SH-SY5Y (cell line): ENCODE measurements at regions not wholly inside any gene's neighbourhood (a gene's known extent, or its start where the extent isn't known, plus 50 kb on each side); places are given as distances from the start of the nearest gene placed in this dataset.

Experiments used
- GATA2 ChIP-seq: IDR thresholded peaks from 2 replicates; pipeline ENCODE4 v1.6.1; 2011; ENCODE audit warnings: mild to moderate bottlenecking, low read depth, low read length
- GATA3 ChIP-seq: IDR thresholded peaks from 2 replicates; pipeline ENCODE4 v1.6.1; 2011; ENCODE audit warnings: low read depth, mild to moderate bottlenecking, low read length, moderate library complexity

DNA sequence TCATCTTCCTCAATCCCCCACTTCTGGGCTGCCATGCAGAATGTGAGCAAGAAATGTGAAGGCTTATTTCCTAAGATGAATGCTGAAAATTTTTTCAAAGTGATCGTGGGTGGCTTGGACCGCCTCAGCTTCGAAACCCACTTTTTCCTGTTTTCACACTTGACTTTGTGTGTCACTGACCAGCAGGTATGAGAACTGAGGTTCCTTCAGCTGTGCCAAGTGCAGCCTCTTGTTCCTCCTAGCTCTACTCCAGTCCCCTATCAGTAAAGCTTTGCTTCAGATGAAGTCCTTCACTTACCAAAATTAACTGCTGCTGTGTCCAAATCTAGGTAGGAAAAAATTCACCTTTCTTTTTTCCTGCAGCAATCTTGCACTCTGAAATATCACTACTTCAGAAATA, 382.6 kb downstream of the DTWD2 start:
- no peak for TF ChIP-seq GATA2
- no peak for TF ChIP-seq GATA3

DNA sequence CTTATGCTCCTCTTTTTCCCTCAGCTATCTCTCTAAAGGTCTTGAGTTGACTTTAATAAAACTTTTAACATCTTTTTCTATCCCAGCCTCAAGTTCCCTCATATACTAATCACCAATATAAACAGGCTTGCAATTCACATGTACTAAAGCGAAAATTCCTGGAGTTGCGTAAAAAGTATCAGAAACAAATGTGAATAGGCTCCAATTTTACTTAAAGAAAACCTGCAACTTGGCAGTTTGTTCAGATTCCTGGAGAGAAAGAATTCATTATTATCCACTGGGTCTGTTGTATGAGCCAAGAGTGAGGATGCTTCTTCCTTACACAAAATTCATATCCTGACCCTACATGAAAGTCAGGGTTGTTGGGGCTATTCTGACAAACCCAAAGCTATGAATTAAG, 384.2 kb downstream of the DTWD2 start:
- TF ChIP-seq GATA2 (no peak), GATA3 (no peak)

DNA sequence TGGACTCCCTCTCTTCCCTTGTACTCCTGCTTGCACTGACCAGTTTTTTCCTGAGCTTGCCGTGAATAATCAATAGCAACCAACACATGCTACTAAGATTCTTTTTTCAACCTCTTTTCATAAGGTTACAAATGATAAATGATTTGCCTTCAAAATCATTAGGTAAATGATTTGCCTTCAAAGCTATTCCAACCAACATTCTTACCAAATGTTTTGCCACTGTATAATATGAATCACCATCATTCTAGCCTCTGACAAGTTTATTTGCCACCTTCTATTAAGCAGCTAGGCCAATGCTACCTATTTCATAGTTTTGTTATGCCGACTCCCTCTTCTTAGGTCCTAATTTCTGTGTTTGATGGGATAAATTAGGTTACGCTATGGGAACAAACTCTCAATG, 385.1 kb downstream of the DTWD2 start:
- TF ChIP-seq GATA2: no peak

DNA sequence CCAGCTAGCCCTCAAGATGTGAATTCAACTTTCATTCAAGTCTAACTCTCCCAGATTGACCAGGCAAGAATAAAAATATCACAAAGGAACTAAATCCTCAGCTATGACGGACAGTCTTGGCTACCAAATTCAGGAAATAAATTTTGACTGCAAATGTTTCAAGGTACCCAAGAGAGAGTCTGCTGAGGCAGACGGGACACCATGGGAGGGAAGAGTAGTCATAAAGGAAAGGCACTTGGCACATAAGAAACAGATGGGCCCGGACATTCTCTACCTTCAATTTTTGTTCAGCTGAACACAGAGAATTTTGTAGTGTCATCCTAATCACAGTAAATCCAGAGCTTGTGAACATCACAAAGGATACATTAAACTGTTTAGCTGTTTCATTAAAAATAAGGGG, 390.0 kb downstream of the DTWD2 start:
- TF ChIP-seq GATA2: no peak
- no peak for TF ChIP-seq GATA3

DNA sequence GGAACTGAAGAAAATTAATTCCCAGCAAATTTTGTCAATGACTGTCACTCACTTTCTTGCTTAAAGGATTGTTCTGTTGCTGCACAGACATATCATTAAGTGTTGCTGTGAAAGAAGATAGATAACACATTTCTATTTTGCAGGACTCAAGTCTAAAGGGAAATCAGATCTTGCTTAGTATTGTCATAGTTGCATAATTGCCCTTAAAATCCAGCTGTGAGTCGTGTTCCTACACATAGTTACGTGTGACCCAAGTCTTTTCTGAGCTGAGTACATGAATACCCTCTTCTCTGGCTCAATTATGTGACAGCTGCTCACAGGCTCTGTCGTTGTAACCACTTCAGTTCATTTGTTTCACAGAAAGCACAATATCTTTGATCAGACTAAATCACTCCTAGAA, 390.8 kb downstream of the DTWD2 start:
- TF ChIP-seq GATA3 (no peak), GATA2 (no peak)

DNA sequence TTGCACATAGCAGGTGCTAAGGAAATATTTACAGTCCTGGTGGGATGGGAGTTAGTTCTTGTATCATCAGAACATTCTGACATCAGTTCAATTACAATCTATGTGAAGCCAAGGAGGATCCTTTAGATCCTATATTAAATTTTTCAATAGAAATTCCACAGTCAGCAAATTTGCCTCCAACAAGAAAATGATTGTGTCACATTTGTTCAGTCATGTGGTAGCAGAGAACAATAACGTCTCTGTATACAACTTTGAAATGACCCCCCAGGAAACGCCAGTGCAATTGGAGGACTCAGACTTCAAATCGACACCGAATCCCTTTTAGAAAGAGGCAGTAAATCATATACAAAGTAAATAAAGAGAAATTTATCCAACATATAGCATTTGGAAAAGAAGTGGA, 392.1 kb downstream of the DTWD2 start:
- TF ChIP-seq GATA3 (no peak), GATA2 (no peak)

DNA sequence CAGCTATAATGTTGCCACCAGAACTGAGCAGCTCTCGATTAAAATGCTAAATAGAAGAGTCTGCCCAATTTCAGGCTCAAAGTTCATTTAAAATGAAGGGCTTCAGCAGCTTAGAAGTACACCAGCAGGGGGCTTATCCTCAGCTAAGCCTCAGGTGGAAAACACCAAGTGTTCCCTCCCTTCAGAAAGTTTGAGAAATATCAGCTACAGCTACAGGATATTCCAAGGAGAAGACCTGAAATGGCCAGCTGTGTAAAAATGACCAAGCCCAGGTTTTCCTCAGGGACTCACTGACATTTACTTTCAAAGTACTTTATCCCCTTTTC, 395.4 kb downstream of the DTWD2 start:
- no peak for TF ChIP-seq GATA2
- no peak for TF ChIP-seq GATA3

DNA sequence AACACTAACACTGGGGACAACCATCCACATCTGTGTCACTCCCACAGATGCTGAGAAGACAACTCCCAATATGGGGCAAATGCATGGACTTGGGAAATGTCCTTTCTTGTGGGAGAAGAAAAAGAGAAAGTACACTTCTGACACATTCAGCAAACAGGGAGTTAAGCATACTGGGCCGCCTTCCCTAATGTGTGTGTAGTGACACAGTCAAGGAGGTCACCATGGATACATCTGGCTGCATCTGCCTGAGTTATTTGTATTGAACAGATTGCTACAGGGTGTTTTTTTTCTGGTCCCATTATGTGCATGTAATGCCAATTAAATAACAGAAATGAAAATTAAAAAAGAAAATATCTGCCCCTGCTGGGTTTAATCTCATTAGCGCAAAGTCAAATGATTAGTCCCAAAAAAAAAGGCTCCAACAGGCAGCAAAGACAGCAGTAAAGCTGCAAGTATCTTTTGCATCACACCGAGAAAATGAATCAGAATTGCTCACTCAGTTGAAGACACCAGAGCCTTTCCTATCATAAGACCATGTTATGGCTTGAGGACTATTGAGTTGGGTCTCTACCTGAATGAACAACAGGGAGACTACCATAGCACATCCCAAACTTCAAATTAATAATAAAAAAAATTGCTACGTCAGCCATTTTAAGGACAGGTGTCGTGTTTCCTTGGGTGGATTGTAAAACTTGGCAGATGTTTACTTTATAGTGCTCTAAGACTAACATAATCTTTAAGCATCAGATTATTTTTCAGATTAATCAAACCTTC, 395.9 kb downstream of the DTWD2 start:
- TF ChIP-seq GATA3 (no peak), GATA2 (no peak)

DNA sequence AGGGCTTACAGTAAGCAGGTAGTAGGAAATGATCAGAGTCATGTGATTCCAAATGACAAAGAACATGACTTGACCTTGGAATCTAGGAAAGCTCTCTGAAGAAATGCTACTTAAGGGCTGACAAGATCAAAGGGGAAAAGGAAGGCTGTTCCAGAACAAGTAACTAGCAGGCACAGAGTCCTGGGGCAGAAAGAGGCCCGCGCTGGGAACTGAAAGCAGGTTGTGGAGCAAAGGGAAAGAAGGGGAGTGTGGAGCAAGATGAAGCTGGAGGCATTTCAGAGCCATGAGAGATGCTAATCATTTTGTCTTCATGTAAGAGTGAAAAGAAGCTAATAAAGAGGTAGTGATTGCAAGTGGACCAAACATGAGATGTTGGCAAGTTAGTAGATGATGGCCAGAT, 397.5 kb downstream of the DTWD2 start:
- TF ChIP-seq GATA2 (no peak), GATA3 (no peak)

DNA sequence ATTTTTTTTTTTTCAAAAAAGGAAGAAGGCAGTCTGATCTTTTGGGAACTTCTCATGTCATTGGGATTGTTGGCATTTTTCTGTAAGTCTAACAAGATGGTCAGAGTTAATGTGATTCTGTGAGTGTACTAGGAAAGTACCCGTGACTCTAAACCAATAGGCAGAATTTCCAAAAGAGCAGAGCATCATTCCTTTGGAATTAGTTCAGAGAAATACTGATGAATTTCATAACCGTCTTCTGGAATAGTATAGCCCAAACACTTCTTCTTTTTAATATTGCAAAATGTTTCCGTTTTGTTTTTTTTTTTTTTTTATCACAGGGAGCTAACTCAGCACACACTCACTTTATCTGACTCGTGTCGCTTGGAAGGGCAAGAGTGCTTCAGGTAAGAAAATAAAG, 407.4 kb downstream of the DTWD2 start:
- TF ChIP-seq GATA3: no peak
- TF ChIP-seq GATA2: no peak

DNA sequence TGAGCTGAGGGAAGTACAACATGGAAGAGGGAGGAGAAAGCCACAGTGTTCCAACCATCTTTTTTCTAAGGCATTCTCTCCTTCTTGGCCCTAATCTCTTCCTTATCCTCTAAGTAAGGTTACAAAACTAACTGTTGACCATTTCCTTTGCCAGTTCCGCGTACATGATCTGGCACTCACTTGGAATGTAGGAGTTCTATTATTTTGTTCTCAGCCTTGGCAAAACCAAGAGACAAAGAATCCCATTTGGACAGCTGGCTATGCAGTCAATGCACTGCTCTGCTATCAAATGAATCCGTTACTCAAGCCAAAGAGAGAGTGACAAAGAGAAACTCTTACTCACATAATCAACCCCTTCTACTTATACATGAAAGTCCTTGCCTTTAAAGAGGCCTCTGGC, 410.3 kb downstream of the DTWD2 start:
- TF ChIP-seq GATA2: no peak
- TF ChIP-seq GATA3: no peak

DNA sequence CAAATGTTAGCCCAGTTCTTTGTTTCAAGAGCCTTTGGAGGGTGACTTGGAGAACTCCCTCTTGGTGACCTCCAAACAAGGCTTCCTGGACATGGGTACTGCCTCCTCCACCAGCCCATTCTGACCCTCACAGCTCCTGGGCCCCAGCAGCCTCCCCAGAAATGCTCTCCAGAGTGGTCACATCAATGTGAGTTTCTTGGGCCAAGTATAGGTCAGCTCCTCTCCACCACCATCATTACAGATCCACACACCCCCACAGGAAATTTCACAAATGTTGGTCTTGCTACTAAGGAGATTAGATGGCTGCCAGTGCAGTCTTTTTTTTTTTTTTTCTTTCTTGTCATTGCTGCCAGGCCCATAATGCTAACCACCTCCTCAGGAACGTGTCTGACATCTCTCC, 410.7 kb downstream of the DTWD2 start:
- no peak for TF ChIP-seq GATA2
- TF ChIP-seq GATA3: no peak

DNA sequence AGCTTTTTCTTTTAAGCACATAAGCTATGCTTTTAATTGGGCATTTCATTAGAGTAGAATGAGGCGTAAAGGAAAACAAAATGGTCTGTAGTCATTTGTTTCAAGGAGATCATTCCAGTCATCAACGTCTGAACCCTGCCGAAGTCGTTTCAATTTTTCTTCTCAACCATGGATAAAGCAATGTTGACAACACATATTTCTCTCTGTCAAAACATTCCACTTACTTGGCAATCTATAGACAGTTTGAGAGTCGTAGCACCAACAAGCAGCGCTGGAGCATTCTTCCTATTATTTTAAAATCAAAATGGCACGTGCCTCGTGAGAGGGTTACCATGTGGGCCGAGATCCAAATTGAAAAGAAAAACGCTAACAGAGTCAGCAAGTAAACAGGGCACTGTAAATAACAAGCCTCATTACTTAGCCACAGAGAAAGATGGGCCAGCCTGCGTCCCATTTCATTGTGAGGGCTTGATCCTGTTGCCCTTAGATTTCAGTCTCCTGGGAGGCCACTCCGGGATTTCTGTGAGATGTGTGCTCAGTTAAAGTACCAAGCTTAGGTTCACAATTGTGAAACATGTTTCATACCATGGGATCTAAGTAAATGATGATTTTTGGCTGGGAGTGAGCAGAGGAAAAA, 422.9 kb downstream of the DTWD2 start:
- TF ChIP-seq GATA3 (no peak), GATA2 (no peak)

DNA sequence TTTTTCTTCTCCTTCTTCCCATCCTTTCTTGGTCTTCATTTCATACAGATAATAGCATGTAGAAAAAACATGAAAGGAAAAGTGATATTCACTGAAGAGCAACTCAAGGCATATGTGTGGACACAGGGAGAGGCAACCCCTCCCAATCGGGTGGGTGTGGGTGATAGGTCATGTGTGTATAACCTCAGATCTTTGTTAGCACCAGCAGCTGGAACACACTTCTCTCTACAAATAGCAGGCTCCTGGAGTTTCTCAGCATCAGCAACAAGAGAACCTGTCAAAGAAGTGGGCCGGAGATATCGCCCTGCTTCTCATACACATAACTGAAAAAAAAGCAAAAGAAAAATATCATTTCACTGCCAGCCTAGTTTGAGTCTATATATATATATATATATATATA, 426.4 kb downstream of the DTWD2 start:
- TF ChIP-seq GATA2: no peak
- no peak for TF ChIP-seq GATA3

DNA sequence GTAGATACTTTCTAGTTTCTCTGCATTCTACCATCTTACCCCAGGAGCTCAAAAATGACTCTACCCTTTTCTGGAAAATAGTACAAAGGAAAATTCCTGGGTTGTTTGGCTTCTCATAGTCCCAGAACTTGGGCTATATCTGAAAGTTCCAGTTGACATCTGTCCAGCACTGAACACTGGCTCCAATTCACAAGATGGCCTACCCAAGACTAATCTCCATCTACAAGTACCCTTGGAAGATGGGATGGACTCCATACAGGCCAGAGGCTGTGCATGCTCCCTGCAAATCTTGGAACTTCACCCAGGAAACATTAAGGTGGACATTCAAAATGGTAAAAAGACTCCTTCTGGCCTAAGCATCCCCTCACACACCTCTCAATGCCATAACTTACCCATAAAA, 427.1 kb downstream of the DTWD2 start:
- no peak for TF ChIP-seq GATA3
- no peak for TF ChIP-seq GATA2

DNA sequence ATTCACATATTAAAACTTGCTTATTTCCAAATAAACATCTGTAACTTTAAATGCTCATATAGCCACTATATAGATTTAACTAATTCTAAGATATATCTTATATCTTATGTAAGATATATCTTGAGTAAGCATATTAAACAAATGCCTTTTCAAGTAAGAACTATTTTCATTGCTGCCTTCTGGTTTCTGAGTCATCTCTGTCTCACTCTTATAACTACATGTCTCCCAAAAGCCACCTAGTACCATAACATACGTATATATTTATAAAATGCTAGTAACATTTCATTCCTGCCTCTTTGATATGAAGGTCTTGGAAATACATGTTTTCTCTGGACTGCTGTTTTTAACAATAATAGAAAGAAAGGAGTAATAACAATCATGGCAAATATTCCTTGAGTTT, 429.5 kb downstream of the DTWD2 start:
- TF ChIP-seq GATA3 (no peak), GATA2 (no peak)

DNA sequence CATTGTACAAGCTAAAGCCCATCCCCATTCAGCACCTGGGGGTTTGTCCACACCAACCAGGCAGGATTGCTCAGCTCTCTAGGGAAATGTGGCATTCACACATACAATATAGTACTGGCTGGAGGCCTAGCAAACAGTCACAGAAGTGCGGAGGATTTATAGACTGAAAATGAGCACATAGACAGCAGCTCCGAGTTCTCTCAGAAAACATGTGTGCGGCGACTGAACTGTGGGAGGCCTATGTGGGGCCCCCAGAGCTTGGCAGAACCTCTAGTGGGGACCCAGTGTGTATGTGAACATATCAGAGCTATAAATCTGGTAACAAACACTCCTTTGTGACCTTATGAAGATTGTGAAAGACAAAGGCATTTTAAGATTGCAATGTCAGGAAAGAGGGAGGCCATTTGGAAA, 431.1 kb downstream of the DTWD2 start:
- TF ChIP-seq GATA2 (no peak), GATA3 (no peak)
